ENCODE measurements at regions not wholly inside any gene's neighbourhood (a gene's known extent, or its start where the extent isn't known, plus 50 kb on each side); places are given as distances from the start of the nearest gene placed in this dataset.

DNA sequence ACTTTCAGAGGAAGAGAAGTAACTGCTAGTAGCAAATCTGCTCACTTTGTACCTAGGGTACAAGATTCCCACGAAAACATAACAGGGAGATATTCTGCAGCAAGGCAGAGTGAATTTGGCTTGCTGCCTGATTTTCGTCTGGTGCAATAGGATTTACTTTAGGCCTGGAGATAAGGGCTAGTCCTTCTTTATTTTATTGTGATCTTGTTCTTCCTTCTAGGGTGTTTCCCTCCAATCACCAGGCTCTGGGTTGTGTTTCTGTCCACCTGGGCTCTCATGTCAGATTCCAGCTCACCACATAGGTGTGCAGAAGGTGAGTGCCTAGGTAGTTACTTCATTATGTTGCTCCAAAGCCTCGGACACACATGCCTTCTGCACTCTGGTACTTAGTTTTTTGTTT is 211.8 kb upstream of the RGMA start:
- Histone ChIP-seq H3K4me2 (ENCODE audit: low read length) (no peak overlapping the region), H3K18ac (ENCODE audit: low read length) (no peak overlapping the region), H3K14ac (ENCODE audit: low read length) (no peak overlapping the region), H3K4me3 (ENCODE audit: low read depth, low read length) (no peak overlapping the region), H3K9me3 (ENCODE audit: insufficient read depth, low read depth, low read length) (no peaks in the 10 kb centered on the region), H2BK12ac (ENCODE audit: low read length) (no peak overlapping the region), H3K27ac (ENCODE audit: low read depth, low read length) (no peak overlapping the region), H2AFZ (ENCODE audit: insufficient read depth, low read length, poor library complexity) (no peak overlapping the region), H4K8ac (ENCODE audit: low read depth, low read length) (no peak overlapping the region), H3K79me2 (ENCODE audit: control insufficient read depth, insufficient read depth, low read length, poor library complexity) (no peaks in the 10 kb centered on the region), H2AK5ac (ENCODE audit: low read length) (no peak overlapping the region), H3K4ac (ENCODE audit: low read depth, low read length) (no peak overlapping the region), H4K91ac (ENCODE audit: low read depth, low read length) (no peak overlapping the region), H3K4me1 (ENCODE audit: control insufficient read depth in 1 of 2, insufficient read depth in 2 of 2, low read length in 2 of 2) (no peaks in the 10 kb centered on the region), H4K12ac (ENCODE audit: low read depth, low read length) (no peak overlapping the region), H3K36me3 (ENCODE audit: control insufficient read depth in 1 of 2, insufficient read depth in 2 of 2, low read length in 2 of 2) (no peaks in the 10 kb centered on the region), H3K23ac (ENCODE audit: low read length) (peak overlapping the region; percentile 61), H3K79me1 (ENCODE audit: low read length) (no peaks in the 10 kb centered on the region), H2BK5ac (ENCODE audit: low read depth, low read length, poor library complexity) (no peak overlapping the region), H3K9ac (ENCODE audit: low read length) (no peak overlapping the region), H2BK120ac (ENCODE audit: insufficient read depth, low read length, poor library complexity) (no peak overlapping the region), H3K27me3 (ENCODE audit: insufficient read depth, low read length) (no peaks in the 10 kb centered on the region)
- no peak for DNase-seq
- WGBS (ENCODE audit: extremely low coverage, insufficient coverage, insufficient read length) = no CpG with 5 or more reads among the region's 3 CpGs

DNA sequence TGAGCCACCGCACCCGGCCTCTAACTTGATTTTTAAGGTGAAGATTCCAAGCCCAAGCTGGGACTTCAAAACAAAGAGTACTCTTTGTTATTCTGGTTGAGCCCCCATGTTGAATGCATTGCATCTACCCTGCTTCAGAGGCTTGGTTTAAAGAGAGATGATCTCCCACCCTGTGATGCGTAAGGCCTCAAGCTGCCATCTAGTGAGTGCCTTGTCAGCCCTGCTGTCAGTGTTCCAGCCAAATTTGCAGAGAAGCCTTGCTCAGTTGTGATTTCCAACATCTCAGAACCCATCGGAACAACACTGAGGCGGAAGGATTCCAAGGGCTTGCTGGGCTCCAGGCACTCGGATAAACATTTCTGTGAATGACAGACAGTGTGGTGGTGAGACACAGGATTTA is 210.7 kb upstream of the RGMA start:
- Histone ChIP-seq H3K4me1 (ENCODE audit: control insufficient read depth in 1 of 2, insufficient read depth in 2 of 2, low read length in 2 of 2) (no peaks in the 10 kb centered on the region), H3K36me3 (ENCODE audit: control insufficient read depth in 1 of 2, insufficient read depth in 2 of 2, low read length in 2 of 2) (no peaks in the 10 kb centered on the region), H2BK12ac (ENCODE audit: low read length) (no peak overlapping the region), H3K23ac (ENCODE audit: low read length) (no peak overlapping the region), H4K12ac (ENCODE audit: low read depth, low read length) (no peak overlapping the region), H4K91ac (ENCODE audit: low read depth, low read length) (no peak overlapping the region), H3K4me2 (ENCODE audit: low read length) (no peak overlapping the region), H3K79me1 (ENCODE audit: low read length) (no peaks in the 10 kb centered on the region), H3K9ac (ENCODE audit: low read length) (no peak overlapping the region), H3K27me3 (ENCODE audit: insufficient read depth, low read length) (no peaks in the 10 kb centered on the region), H2AK5ac (ENCODE audit: low read length) (no peak overlapping the region), H3K27ac (ENCODE audit: low read depth, low read length) (no peak overlapping the region), H3K4me3 (ENCODE audit: low read depth, low read length) (peak overlapping the region; percentile 1), H3K18ac (ENCODE audit: low read length) (no peak overlapping the region), H3K79me2 (ENCODE audit: control insufficient read depth, insufficient read depth, low read length, poor library complexity) (no peaks in the 10 kb centered on the region), H3K14ac (ENCODE audit: low read length) (no peak overlapping the region), H3K9me3 (ENCODE audit: insufficient read depth, low read depth, low read length) (no peaks in the 10 kb centered on the region), H3K4ac (ENCODE audit: low read depth, low read length) (no peak overlapping the region), H2BK5ac (ENCODE audit: low read depth, low read length, poor library complexity) (no peak overlapping the region), H4K8ac (ENCODE audit: low read depth, low read length) (no peak overlapping the region), H2BK120ac (ENCODE audit: insufficient read depth, low read length, poor library complexity) (no peak overlapping the region), H2AFZ (ENCODE audit: insufficient read depth, low read length, poor library complexity) (no peak overlapping the region)
- WGBS (ENCODE audit: extremely low coverage, insufficient coverage, insufficient read length) = no CpG with 5 or more reads among the region's 6 CpGs
- no peak for DNase-seq

DNA sequence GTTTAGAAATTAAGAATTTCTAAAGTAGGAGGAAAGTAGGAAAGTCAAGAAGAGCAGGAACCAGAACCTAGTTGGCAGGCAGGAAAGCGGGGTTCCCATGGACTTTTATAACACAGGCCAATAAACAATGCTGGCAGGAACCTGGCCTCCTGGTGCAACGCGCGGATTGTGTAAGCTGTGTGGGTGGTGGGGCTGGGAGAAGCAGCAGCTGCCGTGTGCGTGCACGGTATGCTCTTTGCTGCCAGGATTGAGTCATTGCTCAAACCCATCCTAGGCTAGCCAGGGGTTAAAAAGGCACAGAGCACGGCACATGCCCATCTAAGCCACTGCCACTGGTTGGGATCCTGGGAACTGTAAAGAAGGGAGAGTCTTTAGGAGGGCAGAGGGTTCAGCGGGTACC is 209.9 kb upstream of the RGMA start:
- Histone ChIP-seq H3K4me2 (ENCODE audit: low read length) (no peak overlapping the region), H3K4ac (ENCODE audit: low read depth, low read length) (no peak overlapping the region), H3K27me3 (ENCODE audit: insufficient read depth, low read length) (no peaks in the 10 kb centered on the region), H2AFZ (ENCODE audit: insufficient read depth, low read length, poor library complexity) (no peak overlapping the region), H4K91ac (ENCODE audit: low read depth, low read length) (no peak overlapping the region), H2BK120ac (ENCODE audit: insufficient read depth, low read length, poor library complexity) (no peak overlapping the region), H3K36me3 (ENCODE audit: control insufficient read depth in 1 of 2, insufficient read depth in 2 of 2, low read length in 2 of 2) (no peaks in the 10 kb centered on the region), H3K4me3 (ENCODE audit: low read depth, low read length) (no peak overlapping the region), H2BK12ac (ENCODE audit: low read length) (no peak overlapping the region), H3K18ac (ENCODE audit: low read length) (no peak overlapping the region), H3K9ac (ENCODE audit: low read length) (no peak overlapping the region), H2BK5ac (ENCODE audit: low read depth, low read length, poor library complexity) (no peak overlapping the region), H2AK5ac (ENCODE audit: low read length) (no peak overlapping the region), H3K14ac (ENCODE audit: low read length) (no peak overlapping the region), H3K79me1 (ENCODE audit: low read length) (no peaks in the 10 kb centered on the region), H3K23ac (ENCODE audit: low read length) (no peak overlapping the region), H3K9me3 (ENCODE audit: insufficient read depth, low read depth, low read length) (no peaks in the 10 kb centered on the region), H3K27ac (ENCODE audit: low read depth, low read length) (no peak overlapping the region), H4K8ac (ENCODE audit: low read depth, low read length) (no peak overlapping the region), H4K12ac (ENCODE audit: low read depth, low read length) (no peak overlapping the region), H3K79me2 (ENCODE audit: control insufficient read depth, insufficient read depth, low read length, poor library complexity) (no peaks in the 10 kb centered on the region), H3K4me1 (ENCODE audit: control insufficient read depth in 1 of 2, insufficient read depth in 2 of 2, low read length in 2 of 2) (no peaks in the 10 kb centered on the region)
- WGBS (ENCODE audit: extremely low coverage, insufficient coverage, insufficient read length) = no CpG with 5 or more reads among the region's 9 CpGs
- DNase-seq = no peak

DNA sequence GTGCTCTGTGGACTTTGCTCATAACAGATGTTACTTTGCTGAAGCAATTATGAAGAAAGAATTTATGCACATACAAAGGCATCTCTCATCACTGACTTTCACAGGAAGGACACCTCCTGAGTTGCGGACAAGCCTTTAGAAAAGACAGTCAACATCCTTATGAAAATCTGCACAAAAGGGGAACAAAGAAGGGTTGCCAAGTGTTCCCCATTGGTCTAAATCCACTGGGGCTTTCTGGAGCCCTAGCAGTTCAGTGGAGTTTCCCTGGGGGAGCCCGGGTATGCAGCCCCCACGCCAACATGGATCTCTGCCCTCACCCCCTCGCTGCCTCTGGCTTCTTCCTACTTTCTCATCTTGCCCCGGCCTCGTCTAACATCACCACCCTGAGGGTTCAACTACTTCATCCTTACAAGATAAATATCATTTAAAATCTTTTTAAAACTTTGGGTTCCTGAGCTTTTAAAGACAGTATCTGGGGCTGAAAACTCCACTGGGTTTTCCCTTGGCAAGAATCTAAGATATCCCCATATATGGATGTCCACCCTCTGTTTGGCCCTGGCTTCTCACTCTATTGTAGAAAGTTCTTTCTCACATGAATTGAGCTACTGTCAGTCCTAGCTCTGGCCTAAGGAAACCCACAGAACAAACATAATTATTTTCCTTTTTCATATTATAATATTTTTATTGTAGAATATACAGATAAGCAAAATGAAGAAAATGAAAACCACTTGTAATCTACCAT is 207.9 kb upstream of the RGMA start:
- Histone ChIP-seq H3K36me3 (ENCODE audit: control insufficient read depth in 1 of 2, insufficient read depth in 2 of 2, low read length in 2 of 2) (no peaks in the 10 kb centered on the region), H3K27ac (ENCODE audit: low read depth, low read length) (no peak overlapping the region), H3K4me1 (ENCODE audit: control insufficient read depth in 1 of 2, insufficient read depth in 2 of 2, low read length in 2 of 2) (no peaks in the 10 kb centered on the region), H3K14ac (ENCODE audit: low read length) (no peak overlapping the region), H3K23ac (ENCODE audit: low read length) (no peak overlapping the region), H2AFZ (ENCODE audit: insufficient read depth, low read length, poor library complexity) (no peak overlapping the region), H2AK5ac (ENCODE audit: low read length) (no peak overlapping the region), H3K4me2 (ENCODE audit: low read length) (no peak overlapping the region), H3K9ac (ENCODE audit: low read length) (no peak overlapping the region), H4K8ac (ENCODE audit: low read depth, low read length) (no peak overlapping the region), H3K79me1 (ENCODE audit: low read length) (no peaks in the 10 kb centered on the region), H3K4ac (ENCODE audit: low read depth, low read length) (no peak overlapping the region), H3K4me3 (ENCODE audit: low read depth, low read length) (no peak overlapping the region), H4K12ac (ENCODE audit: low read depth, low read length) (no peak overlapping the region), H3K27me3 (ENCODE audit: insufficient read depth, low read length) (no peaks in the 10 kb centered on the region), H2BK5ac (ENCODE audit: low read depth, low read length, poor library complexity) (no peak overlapping the region), H3K18ac (ENCODE audit: low read length) (no peak overlapping the region), H3K9me3 (ENCODE audit: insufficient read depth, low read depth, low read length) (no peaks in the 10 kb centered on the region), H4K91ac (ENCODE audit: low read depth, low read length) (no peak overlapping the region), H3K79me2 (ENCODE audit: control insufficient read depth, insufficient read depth, low read length, poor library complexity) (no peaks in the 10 kb centered on the region), H2BK120ac (ENCODE audit: insufficient read depth, low read length, poor library complexity) (no peak overlapping the region), H2BK12ac (ENCODE audit: low read length) (no peak overlapping the region)
- peak in 1 of 2 donors; percentile 13 for DNase-seq
- WGBS (ENCODE audit: extremely low coverage, insufficient coverage, insufficient read length) = no CpG with 5 or more reads among the region's 6 CpGs

Measured in trophoblast cell (in vitro differentiated cells and primary cell).